ENCODE measurements at regions not wholly inside any gene's neighbourhood (a gene's known extent, or its start where the extent isn't known, plus 50 kb on each side); places are given as distances from the start of the nearest gene placed in this dataset.
A peak's percentile ranks its signal among the peaks of the same experiment; 100 is the strongest.
"Not testable (repeated sequence)": the region's sequence is repeated elsewhere in the genome, so short reads cannot be mapped to it uniquely, and the experiment has no call there.

- no peak for FAIRE-seq
Measured at GRCh38 chr1:80375109-80375508, 1368.6 kb upstream of the ADGRL4 start.

GRCh38 chr1:80369780-80370179 is 1363.2 kb upstream of the ADGRL4 start:
- FAIRE-seq: no peak

- no peak for FAIRE-seq
Measured at GRCh38 chr1:80367058-80367457, 1360.5 kb upstream of the ADGRL4 start.

DNA sequence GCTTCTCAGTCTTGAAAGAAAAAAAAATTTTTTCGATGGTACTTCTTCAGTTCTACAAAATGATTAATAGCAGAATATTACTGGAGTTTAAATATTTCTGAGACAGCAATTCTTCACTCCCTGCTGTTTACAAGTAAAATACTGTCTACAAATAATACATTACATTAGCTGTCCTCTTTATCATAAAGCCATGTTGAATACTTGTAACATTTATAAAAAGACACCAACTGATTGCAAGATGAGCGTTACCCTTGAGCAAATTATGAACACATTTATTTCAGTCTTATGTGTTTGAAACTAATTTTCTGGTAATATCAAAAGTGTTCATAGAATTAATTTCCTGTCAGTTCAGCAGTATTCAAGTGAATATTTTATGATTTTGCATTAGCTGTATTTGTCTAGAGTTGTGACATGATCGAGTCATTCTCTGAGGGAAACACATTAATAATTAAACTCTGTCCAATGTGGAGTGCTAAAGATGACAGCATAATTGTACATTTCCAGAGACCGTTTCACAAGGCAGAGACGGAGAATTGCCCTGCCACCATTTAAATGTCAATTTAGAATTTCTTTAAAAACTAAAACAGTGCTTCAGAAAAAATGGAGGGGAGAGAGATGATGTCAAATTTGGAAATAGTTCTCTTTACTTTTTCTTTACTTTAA is 1359.0 kb upstream of the ADGRL4 start:
- no peak for FAIRE-seq

GRCh38 chr1:80363689-80364475 is 1357.4 kb upstream of the ADGRL4 start:
- FAIRE-seq: peak; percentile 66

- no peak for FAIRE-seq
Measured at GRCh38 chr1:80359666-80360065, 1353.1 kb upstream of the ADGRL4 start.

- no peak for FAIRE-seq
Measured at GRCh38 chr1:80349218-80349617, 1342.7 kb upstream of the ADGRL4 start.

DNA sequence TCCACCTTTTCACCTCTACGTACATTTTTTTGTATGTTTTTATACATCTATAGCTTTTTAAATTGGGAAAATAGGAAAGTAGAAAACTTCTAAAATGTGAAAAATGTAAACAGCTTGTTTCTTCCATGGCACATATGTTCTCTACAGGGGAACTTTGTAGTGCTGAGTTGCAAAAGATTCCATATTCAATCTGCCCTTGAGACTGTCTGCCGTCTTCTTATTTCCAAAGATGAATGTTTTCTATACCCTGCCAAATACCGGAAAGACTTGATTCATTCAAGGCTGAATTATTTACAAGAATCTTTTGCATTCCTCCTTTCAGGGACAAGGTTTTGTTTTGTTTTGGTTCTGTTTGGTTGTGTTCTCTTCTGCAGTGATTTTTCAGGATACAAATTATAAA is 1334.5 kb upstream of the ADGRL4 start:
- FAIRE-seq: no peak

- no peak for FAIRE-seq
Measured at GRCh38 chr1:80318108-80318507, 1311.6 kb upstream of the ADGRL4 start.

- no peak for FAIRE-seq
Measured at GRCh38 chr1:80310703-80311245, 1304.2 kb upstream of the ADGRL4 start.

GRCh38 chr1:80305466-80305865 is 1298.9 kb upstream of the ADGRL4 start:
- no peak for FAIRE-seq

DNA sequence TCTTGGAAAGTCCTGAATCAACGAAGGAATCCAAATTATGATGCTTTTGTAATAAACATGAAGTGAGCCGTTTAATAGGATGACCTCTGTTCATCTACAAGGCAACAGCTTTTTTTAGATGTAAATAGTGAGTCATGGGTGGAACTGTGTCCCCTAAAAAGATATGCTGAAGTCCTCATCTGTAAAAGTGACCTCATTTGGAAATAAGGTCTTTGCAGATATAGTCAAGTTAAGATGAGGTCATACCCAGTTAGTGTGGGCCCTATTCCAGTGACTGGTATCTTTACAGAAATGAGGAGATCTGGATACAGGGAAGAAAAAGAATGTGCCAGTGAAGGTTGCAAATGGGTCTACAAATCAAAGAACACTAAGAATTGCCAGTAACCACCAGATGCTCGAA is 1287.3 kb upstream of the ADGRL4 start:
- no peak for FAIRE-seq

DNA sequence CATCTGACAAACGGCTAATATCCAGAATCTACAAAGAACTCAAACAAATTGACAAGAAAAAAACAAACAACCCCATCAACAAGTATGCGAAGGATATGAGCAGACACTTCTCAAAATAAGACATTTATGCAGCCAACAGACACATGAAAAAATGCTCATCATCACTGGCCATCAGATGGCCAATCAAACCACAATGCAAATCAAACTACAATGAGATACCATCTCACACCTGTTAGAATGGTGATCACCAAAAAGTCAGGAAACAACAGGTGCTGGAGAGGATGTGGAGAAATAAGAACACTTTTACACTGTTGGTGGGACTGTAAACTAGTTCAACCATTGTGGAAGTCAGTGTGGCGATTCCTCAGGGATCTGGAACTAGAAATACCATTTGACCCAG is 1282.2 kb upstream of the ADGRL4 start:
- not testable (repeated sequence) for FAIRE-seq

DNA sequence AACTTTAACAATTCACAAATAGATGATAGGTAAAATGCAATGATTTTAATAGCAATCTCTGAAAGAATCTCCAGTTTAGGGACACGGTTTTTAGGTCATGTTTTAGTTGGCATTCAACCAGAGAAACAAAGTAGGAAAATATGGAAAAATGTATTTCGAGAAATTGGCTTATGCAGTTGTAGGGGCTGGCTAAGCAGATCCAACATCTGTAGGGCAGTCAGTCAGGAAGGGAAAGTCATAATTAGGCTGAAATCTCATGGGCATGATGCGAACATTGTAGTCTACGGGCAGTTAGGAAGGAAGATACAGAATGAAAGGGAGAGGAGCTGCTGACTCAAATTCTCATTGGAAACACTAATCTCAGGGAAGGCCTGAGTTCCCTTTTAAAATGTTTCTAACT is 1276.0 kb upstream of the ADGRL4 start:
- no peak for FAIRE-seq

- no peak for FAIRE-seq
Measured at GRCh38 chr1:80278936-80279335, 1272.4 kb upstream of the ADGRL4 start.

DNA sequence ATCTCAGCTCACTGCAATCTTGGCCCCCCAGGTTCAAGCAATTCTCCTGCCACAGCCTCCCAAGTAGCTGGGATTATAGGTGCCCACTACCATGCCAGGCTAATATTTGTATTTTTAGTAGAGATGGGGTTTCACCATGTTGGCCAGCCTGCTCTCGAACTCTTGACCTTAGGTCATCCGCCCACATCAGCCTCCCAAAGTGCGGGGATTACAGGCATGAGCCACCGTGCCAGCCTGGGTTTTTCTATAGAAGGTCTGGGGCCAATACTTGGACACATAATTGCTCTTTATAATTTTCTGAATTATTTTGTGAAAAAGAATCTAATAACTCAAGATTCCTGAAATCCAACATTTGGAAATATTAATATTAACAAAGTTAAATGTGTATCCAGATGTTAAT is 1267.7 kb upstream of the ADGRL4 start:
- no peak for FAIRE-seq

DNA sequence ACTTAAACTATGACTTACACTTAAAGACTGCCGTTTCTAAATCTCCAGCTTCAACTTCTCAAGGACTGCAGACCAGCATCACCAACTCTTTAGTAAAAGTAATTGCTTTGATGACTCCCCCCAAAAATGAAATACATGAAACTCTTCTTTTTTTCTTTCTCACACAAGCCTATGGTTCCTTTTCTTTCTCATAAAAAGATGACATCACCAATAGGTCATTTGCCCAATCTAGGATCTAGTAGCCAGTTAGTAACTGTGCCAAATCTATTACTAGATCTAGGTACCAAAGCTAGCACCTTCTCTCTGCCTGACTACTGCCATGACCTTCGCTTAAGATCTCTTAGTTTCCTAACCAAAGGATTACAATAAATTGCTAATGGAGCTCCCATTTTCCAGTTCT is 1266.0 kb upstream of the ADGRL4 start:
- no peak for FAIRE-seq

GRCh38 chr1:80258659-80259058 is 1252.1 kb upstream of the ADGRL4 start:
- FAIRE-seq: no peak

DNA sequence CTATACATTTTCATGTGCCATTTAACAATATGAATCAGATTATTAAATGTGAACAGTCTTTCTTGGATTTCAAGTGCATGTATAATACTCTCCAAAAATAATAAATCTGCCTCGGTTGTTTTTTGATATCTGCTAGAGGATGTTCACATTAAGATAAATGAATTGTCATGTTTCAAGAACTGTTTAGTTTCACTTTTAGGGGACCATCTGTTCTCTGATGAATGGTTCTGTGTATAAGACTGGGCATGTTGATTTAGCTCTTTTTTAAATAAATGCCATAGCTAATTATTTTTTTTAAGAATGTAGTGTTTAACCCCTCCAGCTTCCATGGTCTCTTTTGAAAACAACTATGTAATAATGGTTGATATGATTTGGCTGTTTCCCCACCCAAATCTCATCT is 1245.1 kb upstream of the ADGRL4 start:
- FAIRE-seq: no peak

DNA sequence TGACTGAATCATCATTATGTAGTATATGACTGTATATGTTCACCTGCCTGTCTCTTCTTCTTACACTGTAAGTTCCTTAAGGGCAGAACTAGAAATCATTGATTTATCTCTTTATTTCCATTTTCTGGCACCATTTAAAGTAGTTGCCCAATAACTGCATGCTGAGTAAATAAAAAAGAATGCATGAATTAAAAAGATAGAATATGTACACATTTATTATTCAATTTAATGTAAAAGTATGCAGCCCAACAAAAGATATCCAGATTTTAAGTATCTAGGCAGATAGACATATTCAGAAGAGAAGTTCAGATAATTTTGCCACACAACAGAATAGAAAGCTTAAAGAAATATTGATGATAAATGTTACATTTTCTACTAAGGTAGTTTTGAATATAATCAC is 1244.6 kb upstream of the ADGRL4 start:
- no peak for FAIRE-seq

DNA sequence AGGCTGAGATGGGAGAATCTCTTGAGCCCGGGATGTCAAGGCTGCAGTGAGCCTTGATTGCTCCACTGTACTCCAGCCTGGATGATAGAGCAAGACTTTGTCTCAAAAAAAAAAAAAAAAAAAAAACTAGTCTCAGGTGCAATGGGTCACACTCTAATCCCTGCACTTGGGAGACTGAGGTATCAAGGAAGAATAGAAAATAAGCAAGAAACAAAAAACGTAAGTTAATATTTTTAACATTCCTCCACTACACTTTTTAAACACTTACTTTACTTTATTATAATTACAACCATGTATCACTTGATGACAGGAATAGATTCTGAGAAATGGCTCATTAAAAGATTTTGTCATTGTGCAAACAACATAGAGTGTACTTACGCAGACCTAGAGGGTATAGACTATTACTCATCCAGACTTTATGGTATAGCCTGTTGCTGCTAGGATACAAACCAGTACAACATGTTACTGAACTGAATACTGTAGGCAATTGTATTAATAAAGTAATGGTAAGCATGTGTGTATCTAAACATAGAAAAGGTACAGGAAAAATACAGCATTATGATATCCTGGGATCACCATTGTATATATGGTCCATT is 1244.1 kb upstream of the ADGRL4 start:
- FAIRE-seq: no peak

DNA sequence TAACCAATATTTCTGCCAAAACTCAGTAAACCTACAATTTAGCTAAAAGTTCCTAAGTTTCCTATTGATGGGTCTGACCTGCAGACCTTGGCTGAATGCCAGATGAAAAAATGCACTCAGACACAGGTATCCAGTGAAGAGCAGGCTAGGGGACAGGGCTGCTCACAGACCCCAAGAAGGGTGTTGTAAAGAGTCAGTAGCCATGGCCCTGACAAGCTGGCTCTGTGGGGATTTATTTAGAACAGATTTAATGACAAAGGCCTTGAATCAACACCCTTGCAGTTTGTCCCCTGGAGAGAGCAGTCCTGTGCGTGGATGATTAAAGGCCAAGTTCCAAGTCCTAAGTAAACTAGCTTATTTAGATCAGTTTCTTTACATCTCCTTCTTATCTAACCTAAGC is 1243.2 kb upstream of the ADGRL4 start:
- FAIRE-seq: no peak

- no peak for FAIRE-seq
Measured at GRCh38 chr1:80248886-80249285, 1242.4 kb upstream of the ADGRL4 start.

DNA sequence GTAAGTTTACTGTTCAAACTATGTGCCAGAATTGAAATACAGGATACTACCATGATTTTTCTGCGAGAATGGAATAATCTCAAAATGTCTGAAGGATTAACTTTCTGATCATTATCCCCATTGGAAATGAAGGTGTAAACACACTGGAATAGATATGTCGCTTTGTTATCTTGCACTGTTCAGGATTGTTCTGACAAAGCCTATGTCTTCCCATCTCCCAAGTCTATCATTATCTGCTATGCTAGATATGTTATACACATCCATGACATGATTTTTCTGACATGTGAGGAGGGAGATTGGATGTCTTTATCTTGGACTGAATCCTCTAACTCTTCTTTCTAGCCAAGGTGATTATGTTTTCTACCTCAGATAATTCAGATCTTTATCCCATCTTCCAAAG is 1239.3 kb upstream of the ADGRL4 start:
- FAIRE-seq: no peak

All from endometrium (tissue), 2 donors.